HG03521 (cell line): ENCODE measurements at regions not wholly inside any gene's neighbourhood (a gene's known extent, or its start where the extent isn't known, plus 50 kb on each side); places are given as distances from the start of the nearest gene placed in this dataset.

ENCODE experiments used
- ATAC-seq: cut with Tn5 transposase; IDR thresholded peaks from one replicate; pipeline ENCODE4 v1.9.1; 2021; ENCODE audit warnings: mild to moderate bottlenecking, moderate library complexity; ENCODE audit not compliant: unreplicated experiment

DNA sequence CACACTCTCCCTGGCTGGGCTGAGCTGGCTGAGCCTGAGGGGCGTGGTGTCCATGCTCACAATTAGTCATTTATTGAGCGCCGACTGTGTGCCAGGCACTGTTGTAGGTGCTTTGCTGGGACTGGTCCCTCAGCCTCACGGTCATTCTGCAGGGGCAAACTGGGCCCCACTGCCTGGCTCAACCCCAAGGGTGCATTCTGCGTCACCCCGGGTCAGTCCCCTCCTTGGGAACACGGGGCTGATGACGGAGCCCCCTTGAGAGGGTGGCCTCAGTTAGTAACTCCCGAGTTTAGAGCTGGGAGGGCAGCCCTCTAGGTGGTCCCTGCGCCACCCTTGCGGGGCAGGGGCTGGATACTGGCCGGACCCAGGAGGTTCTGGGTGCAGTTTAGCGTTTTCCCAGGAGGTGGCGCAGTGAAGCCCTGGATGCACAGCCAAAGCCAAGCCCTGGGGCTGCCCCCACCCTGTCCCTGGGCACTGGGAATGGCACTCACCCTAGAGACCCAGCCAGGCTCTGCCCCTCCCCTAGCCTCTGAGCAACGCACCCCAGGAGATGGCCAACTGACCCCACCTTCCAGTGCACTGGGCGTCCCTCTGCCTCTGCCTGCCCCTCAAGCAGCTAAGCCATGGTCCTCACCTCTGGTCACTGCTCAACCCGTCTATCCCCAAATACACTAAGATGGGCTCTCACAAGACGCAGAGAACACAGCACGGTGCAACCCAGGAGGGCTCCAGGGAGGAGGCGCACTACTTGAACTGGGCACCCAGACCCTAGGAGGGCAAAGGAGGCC, 243.2 kb upstream of the GSE1 start:
- ATAC-seq: no peak

DNA sequence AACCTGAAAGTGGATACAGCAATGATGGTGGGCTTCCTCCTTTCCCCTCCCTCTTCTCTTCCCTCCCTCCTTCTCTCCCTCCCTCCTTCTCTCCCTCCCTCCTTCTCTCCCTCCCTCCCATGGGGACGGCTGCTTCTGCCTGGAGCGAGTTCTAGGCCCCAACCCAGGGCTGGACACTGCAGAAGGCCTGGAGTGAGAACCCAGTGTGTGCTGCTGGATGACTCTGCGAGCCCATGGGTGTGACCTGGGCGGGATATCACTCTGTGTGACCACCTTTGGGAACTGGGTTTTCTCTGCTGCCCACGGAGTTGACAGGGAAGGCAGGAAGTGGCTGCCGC, 242.6 kb upstream of the GSE1 start:
- no peak for ATAC-seq

DNA sequence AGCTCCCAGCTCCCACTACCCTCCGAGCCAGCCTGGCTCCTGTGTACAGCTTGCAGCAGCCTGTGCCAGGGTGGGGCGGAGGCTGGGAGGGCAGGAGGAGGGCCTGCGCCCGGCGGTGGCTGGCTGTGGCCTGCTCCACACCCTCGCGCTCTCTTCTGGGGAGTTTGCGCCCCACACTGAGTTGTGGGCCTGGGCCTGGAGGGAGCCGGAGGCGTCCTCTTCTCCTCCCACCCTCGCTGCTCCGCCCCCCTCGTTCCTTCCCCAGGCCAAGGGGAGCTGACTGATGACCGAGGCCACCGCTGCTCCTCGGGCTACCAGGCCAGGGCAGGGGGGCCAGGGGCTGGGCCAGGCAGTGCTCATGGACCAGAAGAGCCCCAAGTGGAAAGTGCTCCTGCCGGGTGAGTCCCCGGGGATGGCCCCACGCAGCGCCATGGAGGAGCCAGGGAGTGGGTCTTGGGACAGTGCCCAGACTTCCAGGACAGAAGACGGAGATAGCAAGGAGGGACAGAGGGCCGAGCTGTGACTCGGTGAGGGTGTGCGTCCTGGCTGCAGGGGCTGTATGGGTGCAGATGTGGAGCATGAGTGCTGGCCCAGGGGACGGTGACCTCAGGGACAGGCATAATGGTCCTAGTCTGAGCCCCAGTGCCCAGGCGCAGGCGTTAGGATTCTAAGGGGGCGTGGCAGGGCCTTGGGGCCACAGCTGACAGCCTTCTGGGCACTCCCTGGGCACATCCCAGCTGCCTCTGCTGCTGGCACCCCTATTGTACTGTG, 242.1 kb upstream of the GSE1 start:
- ATAC-seq: no peak

DNA sequence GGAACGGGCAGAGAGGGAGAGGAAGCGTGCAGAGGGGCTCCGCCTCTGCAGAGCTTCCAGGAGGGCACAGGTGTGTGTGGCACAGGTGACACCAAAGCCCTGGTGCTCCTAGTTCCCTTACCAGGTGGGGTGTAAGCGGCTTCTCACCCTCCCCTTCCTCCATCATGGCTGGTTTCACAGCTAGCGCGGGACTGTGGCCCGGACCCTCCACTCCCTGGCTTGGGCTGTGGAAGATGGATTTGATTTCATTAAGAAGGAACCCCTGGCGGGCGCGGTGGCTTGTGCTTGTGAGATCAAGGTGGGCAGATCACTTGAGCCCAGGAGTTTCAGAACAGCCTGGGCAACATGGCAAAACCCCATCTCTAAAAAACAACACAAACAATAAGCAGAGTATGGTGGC, 241.2 kb upstream of the GSE1 start:
- no peak for ATAC-seq

DNA sequence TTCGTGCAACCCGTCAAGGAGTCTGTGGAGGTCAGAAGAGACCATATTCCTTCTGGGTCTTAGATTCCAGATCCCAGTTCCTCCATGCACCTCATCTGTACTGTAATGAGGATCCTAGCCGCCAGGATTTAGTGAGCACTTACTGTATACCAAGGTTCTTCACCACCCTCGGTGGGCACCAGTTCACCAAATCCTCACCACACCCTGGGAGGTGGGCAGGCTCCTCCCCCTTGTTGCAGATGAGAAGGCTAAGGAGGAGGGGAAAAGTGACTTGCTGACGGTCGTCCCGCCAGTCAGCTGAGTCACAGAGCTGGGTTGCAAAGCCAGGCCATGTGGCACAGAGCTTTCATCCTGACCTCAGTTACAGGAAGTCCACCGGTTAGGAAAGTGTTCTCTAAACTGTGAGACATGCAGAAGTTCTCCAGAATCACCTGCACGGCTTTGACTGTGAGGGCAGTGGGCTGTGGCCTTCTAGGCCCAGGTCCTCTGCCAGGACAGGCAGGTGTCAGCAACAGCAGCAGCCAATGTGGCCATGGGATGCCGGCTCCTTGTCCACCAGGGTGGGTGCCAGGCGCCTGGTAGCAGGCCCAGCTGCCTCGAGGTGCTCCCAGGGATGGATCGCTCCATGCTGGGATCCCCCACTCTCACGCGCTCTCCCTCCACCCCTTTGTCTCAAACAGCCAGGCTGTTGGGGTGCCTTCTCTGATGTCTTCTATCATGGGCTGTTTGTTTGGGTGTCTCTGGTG, 240.3 kb upstream of the GSE1 start:
- ATAC-seq: no peak

DNA sequence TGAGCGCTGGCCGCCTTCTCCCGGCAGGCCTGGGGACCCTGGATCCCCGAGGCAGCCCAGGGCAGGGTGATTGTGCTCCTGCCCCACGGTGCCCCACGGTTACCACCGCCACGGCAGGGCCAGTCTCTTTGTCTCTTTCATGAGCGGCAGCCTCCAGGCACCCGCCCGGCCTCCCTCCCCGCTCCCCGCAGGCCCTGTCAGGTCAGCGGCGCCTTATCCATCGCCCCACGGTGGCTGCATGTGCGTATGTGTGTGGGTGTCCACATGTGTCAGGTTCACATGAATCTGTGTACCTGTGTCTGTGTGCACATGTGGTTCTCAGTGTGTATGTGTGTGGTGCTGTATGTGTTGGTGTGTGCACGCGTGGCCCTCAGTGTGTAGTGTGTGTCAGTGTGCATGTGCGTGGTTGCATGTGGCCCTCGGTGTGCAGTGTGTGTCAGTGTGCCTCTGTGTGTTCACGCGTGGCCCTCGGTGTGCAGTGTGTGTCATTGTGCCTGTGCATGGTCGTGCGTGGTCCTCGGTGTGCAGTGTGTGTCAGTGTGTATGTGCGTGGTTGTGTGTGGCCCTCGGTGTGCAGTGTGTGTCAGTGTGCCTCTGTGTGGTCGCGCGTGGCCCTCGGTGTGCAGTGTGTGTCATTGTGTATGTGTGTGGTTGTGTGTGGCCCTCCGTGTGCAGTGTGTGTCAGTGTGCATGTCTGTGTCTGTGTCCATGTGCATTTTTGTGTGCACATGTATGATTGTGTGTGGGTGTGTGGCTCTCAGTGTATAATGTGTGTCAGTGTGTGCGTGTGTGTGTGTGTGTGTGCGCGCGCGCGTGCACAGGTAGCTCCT, 239.2 kb upstream of the GSE1 start:
- no peak for ATAC-seq

DNA sequence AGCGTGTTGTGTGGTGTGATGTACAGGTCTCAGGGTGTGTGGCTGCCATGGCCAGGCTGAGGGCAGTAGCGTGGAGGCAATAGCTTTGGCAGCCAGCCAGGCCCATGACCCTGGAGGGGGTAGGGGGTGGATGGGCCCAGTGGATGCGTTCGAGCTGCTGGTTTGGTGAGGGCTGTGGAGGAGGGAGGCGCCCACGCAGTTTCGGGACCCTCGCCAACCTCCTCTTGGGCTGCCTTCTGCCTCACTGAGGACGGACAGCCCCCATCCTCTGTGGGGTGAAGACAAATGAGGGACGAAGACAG, 238.6 kb upstream of the GSE1 start:
- ATAC-seq: no peak

DNA sequence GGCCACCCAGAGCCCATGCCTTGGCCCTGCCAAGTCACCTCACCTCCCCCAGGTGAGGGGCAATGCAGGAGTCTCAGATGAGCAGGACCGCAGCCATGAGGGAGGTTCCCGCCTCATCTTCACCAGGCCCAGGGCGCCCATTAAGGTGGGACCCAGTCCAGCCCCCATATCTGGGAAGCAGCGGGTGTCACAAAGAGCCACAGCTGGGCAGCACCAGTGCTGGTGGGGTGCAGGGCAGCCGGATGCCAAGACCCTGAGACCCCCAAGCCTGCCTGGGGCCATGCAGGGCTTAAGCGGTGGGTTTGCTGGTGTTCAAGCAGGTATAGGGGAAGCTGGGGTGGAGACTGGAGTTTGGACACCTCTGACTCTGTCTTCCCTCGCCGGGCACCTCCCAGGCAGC, 237.8 kb upstream of the GSE1 start:
- ATAC-seq: no peak

DNA sequence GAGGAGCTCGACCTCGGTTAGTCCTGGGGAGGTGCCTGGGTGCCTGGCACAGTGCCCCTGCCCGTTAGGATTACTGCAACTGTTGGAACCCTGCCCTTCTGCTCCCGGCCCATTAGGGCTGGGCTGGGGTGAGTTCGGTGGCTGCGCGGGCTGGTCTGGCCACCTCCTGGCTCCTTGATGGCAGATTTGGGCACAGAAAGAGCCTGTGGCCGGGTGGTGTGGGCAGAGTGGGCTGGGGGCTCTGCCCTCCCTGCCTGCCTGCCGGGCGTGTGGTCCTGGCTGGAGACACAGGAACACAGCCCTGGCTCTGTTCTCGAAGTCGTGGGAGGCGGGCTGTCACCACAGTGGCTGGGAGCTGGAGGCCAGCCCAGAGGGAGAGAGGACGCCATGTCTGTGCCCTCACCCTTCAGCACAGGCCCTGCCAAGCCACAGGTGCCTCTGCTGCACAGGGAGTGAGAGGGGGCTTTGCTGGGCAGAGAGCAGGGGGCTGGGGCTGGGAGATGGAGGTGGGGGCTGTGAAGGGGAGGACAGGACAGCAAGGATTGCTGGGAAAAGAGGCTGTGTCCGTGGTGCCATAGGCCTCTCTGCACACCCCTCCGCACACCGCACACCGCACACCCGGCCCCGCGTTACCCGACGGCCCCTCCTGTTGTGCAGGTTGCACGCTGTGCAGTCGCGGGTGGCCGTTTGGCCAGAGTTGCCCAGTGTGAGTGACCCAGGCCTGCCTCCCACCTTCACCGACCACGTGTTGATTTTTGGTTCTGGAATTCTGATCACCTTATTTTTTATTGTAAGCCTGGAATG, 236.6 kb upstream of the GSE1 start:
- no peak for ATAC-seq

DNA sequence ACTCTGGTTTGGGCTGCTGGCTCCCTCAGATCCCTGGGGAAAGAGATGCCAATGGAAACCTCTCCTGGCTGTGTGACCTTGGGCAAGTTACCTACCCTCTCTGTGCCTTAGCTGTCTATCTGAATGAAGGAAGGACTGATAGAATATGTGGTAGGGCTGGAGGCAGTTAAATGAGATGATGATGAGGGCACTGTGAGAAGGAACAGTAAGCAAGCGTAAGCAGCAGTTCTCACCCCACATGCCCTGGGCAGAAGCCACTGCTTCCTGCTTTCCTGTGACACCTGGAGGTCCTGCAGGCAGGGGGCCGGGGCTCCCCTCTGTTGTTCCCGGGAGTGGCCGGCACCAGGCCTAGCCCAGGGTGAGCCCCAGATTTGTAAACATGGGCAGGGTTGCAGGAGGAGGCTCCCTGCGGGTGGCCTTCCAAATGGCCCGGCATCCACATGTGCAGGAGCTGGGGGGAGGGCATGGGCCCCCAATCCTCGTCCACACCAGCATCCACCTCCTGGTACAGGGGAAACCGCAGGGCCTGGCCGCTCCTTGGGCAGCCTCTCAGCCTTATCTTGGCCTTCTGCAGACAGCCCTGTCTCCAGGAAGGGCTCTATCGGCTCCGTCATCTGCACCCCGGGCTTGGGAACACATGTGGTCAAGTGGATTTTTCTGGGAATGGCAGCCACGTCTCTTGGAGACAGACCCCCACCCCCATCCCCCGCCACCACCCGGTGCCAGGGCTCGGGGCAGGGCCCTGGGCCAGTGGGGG, 235.6 kb upstream of the GSE1 start:
- no peak for ATAC-seq

DNA sequence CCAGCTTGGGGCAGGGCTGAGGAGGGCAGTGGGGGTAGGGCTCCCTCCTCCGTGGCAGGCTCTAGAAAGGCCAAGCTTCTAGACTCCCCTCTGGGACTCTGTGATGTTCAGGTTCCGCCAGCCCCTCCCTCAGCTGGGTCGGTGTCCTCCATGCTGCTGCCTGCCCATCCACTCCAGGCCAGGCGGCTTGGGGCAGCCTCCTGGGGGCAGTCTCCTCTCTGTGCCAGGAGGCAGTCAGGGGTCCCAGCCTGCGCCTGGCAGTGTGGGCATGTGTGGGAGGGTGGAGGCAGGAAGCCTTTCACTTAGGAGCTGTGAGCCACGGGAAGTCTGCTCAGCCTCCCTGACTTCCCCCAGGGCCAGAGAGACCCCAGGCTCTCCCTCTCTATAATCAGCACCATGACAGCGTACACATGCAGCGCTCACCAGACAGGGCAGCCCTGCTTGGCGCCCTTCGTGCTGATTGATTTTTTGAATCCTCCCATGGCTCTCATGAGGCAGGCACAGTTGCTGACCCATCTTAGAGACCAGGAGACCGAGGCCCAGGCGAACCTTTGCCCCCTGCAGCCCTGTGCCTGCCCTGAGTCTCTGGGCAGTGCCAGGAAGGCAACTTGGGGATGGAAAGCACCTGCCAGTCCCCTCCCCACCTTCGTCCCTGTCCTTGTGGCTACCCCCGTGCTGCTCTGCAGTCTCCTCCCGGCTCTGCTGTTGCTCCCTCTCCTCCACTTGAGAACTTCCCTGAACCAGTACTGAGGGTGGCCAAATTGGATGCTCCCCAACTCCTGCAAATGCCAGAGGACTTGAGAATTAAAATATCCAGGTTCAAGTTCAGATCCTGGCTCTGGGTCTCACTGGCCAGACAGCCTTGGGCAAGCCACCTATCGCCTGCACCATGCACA, 234.7 kb upstream of the GSE1 start:
- no peak for ATAC-seq

DNA sequence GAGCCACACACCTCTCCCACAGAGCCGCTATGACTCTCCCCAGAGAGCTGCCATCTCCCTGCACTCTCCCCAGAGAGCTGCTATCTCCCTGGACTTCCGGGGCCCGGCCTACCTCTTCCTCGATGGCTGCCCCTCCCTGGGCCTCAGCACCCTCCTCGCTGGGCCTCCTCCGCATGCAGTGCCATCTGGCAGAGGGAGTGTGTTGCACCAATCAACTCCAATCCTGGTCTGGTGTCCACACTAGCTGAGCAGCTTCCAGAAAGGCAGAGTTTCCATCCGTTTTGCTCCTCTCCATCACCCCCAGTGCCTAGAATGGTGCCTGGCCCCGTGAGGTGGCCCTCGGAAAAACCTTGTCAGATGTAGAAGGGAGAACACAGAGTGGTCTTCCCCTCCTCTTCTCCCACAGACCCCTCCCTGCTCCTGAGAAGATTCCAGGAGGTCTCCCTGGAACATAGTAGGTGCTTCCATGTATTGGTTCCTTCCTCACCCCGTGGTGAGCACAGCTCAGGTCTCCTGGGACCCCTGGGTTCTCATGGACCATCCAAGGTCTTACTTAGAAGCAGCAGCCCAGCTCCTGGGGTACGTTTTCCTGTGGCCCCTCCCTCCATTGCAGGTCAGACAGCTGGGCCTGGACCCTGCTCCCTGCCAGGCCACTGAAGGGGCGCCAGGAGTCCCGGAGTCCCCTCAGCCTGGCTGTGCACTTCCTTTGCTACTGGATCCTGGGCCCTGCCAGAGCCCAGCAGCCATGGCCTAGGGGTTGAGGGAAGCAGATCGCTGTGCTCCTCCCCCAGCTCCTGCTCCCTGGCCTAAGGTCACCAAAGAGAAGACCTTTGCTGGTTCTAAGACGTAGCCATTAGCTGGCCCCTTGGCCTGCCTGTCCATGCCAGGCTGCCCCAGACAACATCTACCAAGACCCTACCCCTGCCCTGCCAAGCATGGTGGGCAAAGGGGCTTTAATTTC, 233.8 kb upstream of the GSE1 start:
- ATAC-seq: no peak

DNA sequence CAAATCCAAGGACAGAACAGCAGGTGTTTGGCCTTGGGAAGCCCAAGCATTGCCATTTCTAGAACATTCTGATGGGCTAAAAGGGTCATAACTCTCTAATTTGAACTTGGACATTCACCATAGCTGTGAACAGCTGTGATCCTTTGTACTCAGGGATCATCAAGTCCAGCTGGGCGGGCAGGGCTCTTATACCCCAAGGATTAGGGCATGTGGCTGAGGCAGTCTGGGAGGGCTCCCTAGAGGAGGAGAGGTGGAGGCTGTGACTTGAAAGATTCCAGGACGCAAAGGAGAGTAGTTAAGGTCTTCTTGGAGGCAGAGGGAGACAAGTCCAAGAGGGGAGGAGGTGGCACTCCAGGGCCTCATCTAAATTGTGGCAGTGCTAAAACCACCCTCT, 233.1 kb upstream of the GSE1 start:
- no peak for ATAC-seq

DNA sequence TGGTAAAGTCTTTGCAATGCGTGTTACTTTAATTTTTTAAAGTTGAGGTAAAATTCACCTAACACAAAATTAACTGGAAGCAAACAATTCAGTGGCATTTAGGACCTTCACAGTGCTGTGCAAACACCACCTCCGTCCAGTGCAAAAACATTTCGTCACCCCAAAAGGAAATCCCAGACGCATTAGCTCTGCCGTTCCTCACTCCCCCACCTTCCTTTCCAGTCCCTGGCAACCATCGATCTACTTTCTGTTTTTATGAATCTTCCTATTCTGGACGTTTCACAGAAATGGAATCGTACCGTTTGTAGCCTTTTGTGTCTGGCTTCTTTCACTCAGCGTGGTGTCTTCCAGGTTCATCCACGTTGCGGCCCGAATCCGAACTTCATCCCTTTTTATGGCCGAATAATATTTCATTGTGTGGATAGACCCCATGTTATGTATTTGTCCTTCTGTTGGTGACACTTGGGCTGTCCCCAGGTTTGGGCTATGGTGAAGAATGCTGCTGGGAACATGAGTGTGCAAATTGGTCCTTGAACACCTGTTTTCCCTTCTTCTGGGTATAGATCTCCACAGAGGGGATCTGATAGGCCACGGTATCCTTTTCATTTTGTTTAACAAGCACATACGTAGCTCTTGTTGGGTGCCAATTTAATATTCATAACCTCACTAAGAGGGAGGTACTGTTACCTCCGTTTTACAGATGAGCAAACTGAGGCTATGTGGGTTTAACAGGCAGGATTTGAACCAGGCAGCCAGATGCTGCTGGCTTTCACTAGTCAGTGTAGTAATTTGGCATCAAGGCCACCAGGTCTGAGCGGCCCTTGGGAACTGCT, 232.0 kb upstream of the GSE1 start:
- no peak for ATAC-seq

DNA sequence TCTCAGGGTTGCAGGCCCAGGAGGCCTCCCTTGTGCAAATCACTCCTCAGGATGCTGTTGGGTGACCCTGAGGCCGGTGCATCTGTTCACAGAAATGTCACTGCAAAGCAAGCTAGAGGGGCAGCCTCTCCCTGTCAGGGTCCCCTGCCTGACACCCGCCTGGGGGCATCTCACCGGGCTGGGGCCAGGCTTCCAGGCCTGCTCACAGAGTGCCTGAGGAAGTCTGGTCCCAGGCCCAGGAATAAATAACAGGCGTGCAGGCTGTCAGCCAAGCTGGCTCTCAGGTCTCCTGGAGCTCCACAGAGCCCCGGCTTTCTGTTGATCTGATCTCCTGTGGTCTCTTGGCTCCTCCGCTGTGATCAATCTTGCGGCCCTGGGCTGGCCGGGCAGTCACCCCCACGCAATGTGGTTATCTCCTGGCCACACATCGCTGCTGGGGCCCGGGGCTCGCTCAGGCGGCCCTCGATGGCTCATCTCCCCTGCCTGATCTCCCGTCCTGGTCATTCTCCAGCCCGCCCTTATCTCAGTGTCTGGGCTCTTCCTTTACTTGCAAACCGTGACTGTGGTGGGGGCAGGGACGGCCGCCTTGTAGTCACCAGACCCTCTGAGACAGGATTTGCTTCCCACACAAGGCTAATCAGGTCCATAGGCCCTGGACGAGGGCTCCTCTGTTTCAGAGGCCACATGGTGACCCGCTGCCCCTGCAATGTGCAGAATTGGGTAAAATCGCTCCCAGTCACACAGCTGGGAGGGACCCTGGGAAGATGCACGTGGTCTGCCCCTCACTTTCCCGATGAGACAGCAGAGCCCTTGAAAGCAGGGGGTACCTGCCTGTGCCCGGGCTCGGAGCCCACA, 231.2 kb upstream of the GSE1 start:
- ATAC-seq: no peak

DNA sequence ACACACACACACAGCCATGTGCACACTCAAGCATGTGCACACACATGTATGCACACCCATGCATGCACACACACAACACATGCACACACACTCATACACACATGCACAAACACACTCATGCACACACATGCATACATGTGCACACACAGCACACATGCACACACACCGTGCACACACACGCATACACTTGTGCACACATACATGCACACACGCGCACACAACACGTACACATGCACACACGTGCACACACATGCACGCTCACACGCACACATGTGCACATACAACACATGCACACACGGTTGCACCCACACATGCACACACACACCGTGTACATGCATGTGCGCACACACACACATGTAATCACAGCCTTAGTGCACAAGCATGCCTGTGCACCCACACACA, 230.4 kb upstream of the GSE1 start:
- no peak for ATAC-seq
